GM03348 (cell line): ENCODE measurements at regions not wholly inside any gene's neighbourhood (a gene's known extent, or its start where the extent isn't known, plus 50 kb on each side); places are given as distances from the start of the nearest gene placed in this dataset.
"Not testable (repeated sequence)": the region's sequence is repeated elsewhere in the genome, so short reads cannot be mapped to it uniquely, and the experiment has no call there.

Source experiments
- DNase-seq: peaks from one replicate; pipeline ENCODE4 v3.0.0; 2012; ENCODE audit warnings: low spot score

- no peak for DNase-seq
Observed at GRCh38 chr13:87736849-87737385, 65.7 kb downstream of the SLITRK5 start.

DNA sequence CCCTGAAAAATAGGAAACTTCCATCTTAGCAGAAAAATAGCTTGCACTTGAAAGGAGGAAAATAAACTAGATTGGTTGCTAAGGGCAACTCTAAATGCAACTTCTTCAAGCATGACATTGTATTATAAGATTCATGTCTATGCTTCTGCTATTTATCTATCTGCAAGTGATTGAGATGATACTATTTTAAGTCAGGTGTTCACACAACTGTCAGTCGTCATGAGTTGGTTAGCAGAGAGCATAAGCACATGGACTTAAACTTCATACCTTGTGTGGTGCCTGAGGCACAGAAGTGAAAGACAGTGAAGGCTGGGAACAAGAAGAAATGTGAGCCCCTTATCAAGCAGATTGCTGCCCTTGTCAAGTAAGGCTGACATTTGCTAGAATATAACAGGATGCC is 82.9 kb downstream of the SLITRK5 start:
- DNase-seq, result no peak

- no peak for DNase-seq
Observed at GRCh38 chr13:87769445-87769844, 98.3 kb downstream of the SLITRK5 start.

DNA sequence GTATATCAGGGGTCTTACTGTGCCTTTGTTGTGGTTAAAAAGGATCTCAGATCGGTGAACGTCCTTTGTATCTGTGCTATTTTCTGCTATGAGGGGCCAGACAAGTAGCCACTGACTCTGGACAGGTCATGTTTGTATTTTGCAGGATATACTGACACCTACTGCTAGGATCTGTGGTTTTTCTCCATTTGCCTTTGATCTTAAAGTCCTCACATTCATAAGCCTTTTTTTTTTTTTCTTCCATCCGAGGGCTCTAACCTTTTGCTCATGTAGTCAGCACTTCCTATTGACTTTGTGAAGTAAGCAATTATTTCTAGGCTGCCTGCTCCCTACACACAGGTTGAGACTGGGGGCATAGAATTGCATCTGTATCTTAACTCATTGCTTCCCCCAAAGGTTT is 106.2 kb downstream of the SLITRK5 start:
- no peak for DNase-seq

GRCh38 chr13:87778128-87778527 is 107.0 kb downstream of the SLITRK5 start:
- DNase-seq, result no peak

DNA sequence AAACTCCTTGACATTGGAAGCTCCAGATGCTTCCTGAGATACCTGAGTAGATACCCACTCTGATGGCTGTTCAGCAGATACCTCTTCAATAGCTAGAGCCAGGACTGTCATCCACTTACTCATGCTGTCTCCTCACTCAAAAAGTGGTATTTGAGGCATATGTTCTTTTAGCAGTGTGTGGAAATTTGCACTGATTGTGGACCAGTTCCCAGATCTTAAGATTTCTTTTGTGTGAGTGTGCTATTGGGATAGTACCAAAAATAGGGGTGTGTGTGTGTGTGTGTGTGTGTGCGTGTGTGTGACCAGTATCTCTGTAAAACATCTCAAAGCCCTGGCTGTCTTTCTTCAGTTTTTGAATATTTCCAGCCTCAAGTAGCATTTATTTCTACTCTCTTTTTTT is 108.3 kb downstream of the SLITRK5 start:
- DNase-seq, result no peak

GRCh38 chr13:87783366-87783765 is 112.2 kb downstream of the SLITRK5 start:
- no peak for DNase-seq

GRCh38 chr13:87788363-87788762 is 117.2 kb downstream of the SLITRK5 start:
- DNase-seq, result no peak

GRCh38 chr13:87792878-87793277 is 121.7 kb downstream of the SLITRK5 start:
- DNase-seq, result no peak

DNA sequence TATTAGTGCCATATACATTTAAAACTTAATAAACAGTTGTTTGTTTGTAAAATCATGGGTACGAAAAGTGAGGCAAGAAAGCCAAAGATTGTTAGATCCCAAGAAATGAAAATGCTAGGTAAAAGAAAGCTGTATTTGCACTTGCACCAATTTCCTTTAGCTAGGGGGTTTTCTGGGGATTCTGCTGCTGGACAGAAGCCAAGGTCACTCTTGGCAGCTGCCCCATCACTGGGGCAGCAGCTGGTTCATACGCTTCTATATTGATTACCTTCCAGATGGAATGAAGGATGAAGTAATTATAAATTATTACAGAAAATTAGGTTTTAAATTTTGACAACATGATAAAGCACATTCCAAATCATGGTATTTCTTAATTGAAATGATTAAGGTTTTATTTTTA is 127.4 kb downstream of the SLITRK5 start:
- no peak for DNase-seq

DNA sequence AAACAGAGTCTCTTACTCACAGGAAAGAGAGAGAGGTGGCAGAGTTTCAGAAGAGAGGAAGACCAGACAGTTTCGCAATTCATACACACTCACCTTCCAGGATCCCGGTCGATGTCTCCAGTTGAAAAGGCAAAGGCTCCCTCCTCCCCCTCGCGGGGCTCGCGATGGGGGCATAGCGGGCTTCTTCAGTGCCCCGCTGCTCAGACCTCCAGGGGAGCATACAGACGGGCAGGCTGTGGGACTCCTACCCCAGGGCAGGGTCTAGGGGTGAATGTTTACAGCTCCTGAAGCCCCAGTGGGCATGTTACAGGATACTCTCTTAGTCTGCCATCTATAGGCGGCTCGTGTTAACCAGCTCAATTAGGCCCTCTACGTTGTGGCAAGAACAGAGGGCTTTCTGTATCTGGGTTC is 139.2 kb downstream of the SLITRK5 start:
- no peak for DNase-seq

GRCh38 chr13:87810920-87811344 is 139.8 kb downstream of the SLITRK5 start:
- DNase-seq, result no peak

GRCh38 chr13:87814403-87814802 is 143.2 kb downstream of the SLITRK5 start:
- DNase-seq, result no peak

- DNase-seq, result no peak
Observed at GRCh38 chr13:87820241-87820640, 149.1 kb downstream of the SLITRK5 start.

DNA sequence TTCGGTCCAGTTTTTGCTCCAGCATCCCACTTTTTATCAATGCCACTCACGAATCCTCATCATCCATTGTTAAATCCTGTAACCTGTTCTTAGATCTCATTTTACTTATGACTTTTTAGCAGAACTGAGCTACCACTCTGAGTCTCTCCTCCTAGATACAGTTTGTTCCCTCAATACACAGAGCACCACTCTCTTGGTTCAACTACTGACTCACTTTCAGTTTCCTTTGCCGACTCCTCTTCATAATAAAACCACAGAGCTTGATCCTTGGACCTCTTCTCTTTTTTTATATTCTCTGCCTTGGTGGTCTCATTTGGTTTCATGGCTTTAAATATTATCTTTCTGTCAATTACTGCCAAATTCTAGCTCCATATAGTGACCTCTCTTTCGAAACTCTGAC is 150.3 kb downstream of the SLITRK5 start:
- no peak for DNase-seq

- DNase-seq, result not testable (repeated sequence)
Observed at GRCh38 chr13:87826301-87826700, 155.1 kb downstream of the SLITRK5 start.

- no peak for DNase-seq
Observed at GRCh38 chr13:87827479-87827878, 156.3 kb downstream of the SLITRK5 start.

DNA sequence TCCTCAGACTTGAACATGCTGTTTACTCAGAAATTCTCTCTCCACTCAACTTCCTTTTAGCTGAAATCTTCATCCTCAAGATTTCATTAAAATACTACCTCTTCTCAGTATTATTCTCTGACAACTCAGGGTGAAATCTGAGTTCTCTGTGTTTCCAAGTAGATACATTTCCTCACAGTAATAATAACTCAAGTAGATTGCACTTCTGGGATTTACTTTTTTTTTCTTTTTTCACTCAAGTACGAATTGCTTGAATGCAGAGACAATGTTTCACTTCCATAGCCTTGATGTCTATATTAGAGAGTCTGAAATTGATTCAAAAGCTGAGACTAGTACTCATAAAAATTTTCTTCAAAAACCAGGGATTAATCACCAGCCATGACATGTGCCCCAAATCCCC is 166.4 kb downstream of the SLITRK5 start:
- DNase-seq, result no peak

GRCh38 chr13:87837946-87838345 is 166.8 kb downstream of the SLITRK5 start:
- DNase-seq, result no peak

DNA sequence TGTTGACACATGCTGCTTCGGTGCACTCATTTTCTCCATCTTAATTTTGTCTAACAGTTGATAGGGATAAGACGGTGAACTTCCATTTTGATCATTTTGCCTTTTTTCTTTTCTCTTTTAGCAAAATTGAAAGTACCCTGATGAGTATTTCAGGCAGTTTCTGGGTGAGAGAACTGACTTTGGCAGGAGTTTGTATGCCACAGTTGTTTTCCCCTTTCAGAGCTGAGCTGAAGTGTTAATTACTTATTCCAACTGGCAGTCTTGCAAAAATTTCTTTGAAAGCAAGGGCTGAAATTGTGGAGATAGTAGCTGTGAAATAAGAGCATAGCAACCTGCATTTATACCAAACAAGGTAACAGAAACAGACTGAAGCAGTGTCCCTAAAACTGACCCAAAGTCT is 180.2 kb downstream of the SLITRK5 start:
- no peak for DNase-seq

DNA sequence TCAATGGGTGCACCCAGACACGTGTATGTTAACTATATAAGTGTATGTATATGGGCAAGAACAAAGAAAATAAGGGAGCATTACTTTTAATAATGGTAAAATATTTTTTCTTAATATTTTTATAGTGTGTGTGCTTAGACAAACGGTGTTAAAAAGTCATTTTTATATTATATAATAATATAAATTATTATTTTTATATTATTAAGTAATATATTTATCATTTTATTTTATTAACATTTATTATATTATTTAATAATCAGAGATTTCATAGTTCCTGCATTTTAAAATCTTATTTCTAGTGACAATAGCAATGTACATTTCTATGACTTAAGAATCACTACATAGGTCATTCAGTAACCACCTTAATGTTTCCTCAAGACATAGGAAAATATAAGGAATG is 184.4 kb downstream of the SLITRK5 start:
- no peak for DNase-seq

- DNase-seq, result no peak
Observed at GRCh38 chr13:87859261-87859660, 188.1 kb downstream of the SLITRK5 start.

DNA sequence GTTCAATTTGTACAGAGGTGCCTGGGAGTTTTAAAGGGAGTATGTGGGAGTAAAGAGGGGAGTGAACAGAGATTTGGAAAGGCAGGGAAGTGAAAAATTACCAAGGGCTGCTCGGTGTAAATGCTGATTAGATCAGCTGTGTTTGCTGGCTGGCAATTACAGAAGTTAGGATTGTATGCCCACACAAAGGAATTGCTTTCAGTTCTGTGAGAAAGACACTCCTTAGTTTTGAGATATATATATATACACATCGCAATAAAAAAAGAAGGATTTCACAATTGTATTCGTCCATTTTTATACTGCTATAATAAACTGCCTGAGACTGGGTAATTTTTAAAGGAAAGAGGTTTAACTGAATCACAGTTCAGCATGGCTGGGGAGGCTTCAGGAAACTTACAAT is 196.3 kb downstream of the SLITRK5 start:
- DNase-seq, result no peak

DNA sequence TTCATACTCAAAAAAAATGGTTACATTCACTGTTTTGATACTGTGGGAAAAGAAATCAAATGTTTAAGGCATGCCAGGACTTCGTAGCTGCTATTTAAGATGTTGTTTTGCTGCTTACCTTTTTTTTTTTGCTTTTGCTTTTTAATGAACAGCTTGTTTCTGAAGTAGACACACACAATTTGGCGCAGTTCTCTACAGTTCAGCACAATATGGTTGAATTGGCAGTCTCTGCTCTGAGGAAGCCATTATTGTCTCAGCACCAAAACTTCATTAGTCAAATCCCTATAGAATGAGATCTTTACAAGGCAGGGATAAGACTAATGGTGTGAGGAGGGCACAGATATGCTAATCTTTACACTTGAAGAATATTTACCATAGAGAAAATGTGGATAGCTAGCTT is 197.6 kb downstream of the SLITRK5 start:
- no peak for DNase-seq

DNA sequence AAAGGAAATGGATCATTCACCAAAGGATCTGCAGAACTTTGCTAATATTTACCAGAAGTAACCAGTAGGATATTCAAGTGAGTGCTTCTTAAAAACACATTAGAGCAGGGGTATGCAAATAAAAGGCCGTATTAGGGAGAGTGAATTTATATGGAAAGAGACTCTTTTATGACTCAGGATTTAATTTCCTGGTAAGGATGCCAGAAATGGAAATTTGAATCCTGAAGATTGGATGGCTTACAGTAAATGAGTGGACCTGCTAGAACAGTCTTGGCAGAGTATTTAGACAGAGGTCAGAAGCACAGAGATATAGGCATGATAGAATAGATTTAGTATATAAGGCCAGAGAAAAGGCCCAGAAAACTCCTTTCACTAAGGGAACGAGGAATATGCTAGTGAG is 201.6 kb downstream of the SLITRK5 start:
- DNase-seq, result no peak
